Keratinocyte (primary cell): ENCODE measurements at regions not wholly inside any gene's neighbourhood (a gene's known extent, or its start where the extent isn't known, plus 50 kb on each side); places are given as distances from the start of the nearest gene placed in this dataset.

Experiments used
- CTCF ChIP-seq, 3 experiments: IDR thresholded peaks in 1 of 3; conservative IDR thresholded peaks in 1 of 3; optimal IDR thresholded peaks in 1 of 3; 2 replicates in 2 of 3; 3 replicates in 1 of 3; pipeline versions ENCODE3 to v1.5.1; 2011; ENCODE audit warnings: low read length in 3 of 3, mild to moderate bottlenecking in 3 of 3, moderate library complexity in 2 of 3, control low read depth in 1 of 3, inconsistent platforms in 1 of 3; ENCODE audit not compliant: insufficient read depth in 2 of 3; ENCODE audit errors: extremely low read depth in 1 of 3
- EZH2 ChIP-seq: IDR thresholded peaks from one replicate; pipeline ENCODE4 v1.6.1; 2012; ENCODE audit warnings: inconsistent platforms, mild to moderate bottlenecking, low read length, moderate library complexity

GRCh38 chr10:108249940-108250339 lies 1085.4 kb upstream of the SORCS1 start:
- TF ChIP-seq CTCF (optimal IDR thresholded peaks at IDR 0.05 in 1 of 3, IDR thresholded peaks at IDR 0.05 in 1 of 3, conservative IDR thresholded peaks at IDR 0.05 in 1 of 3; ENCODE audit: extremely low read depth in 1 of 3, insufficient read depth in 2 of 3, low read length in 3 of 3) (peak in 1 of 3 experiments; percentile 3), EZH2 (no peak)
